ENCODE measurements at regions not wholly inside any gene's neighbourhood (a gene's known extent, or its start where the extent isn't known, plus 50 kb on each side); places are given as distances from the start of the nearest gene placed in this dataset.

- TF ChIP-seq CTCF (IDR thresholded peaks at IDR 0.05; ENCODE audit: low read depth, low read length, poor library complexity, severe bottlenecking): no peak
- TF ChIP-seq EZH2phosphoT487 (IDR thresholded peaks at IDR 0.05; ENCODE audit: borderline replicate concordance, low read length): no peak
These were observed 526.1 kb downstream of the BNC2 start for GRCh38 chr9:16344343-16344742.
